ENCODE measurements at regions not wholly inside any gene's neighbourhood (a gene's known extent, or its start where the extent isn't known, plus 50 kb on each side); places are given as distances from the start of the nearest gene placed in this dataset.
"Not testable (repeated sequence)": the region's sequence is repeated elsewhere in the genome, so short reads cannot be mapped to it uniquely, and the experiment has no call there.

- TF ChIP-seq NFE2L1 (CRISPR knock-in tag; IDR thresholded peaks at IDR 0.05); ZNF219 (CRISPR knock-in tag; IDR thresholded peaks at IDR 0.05; ENCODE audit: borderline replicate concordance); ZBTB43 (CRISPR knock-in tag; IDR thresholded peaks at IDR 0.05); FOXK1 (CRISPR knock-in tag; IDR thresholded peaks at IDR 0.05); ZBTB21 (CRISPR knock-in tag; IDR thresholded peaks at IDR 0.05; ENCODE audit: borderline replicate concordance); EMX1 (CRISPR knock-in tag; IDR thresholded peaks at IDR 0.05); JAZF1 (CRISPR knock-in tag; IDR thresholded peaks at IDR 0.05): not testable (repeated sequence)
- TF ChIP-seq, protein P1, sequence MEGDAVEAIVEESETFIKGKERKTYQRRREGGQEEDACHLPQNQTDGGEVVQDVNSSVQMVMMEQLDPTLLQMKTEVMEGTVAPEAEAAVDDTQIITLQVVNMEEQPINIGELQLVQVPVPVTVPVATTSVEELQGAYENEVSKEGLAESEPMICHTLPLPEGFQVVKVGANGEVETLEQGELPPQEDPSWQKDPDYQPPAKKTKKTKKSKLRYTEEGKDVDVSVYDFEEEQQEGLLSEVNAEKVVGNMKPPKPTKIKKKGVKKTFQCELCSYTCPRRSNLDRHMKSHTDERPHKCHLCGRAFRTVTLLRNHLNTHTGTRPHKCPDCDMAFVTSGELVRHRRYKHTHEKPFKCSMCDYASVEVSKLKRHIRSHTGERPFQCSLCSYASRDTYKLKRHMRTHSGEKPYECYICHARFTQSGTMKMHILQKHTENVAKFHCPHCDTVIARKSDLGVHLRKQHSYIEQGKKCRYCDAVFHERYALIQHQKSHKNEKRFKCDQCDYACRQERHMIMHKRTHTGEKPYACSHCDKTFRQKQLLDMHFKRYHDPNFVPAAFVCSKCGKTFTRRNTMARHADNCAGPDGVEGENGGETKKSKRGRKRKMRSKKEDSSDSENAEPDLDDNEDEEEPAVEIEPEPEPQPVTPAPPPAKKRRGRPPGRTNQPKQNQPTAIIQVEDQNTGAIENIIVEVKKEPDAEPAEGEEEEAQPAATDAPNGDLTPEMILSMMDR (IDR thresholded peaks at IDR 0.05): not testable (repeated sequence)
These were observed 66.5 kb upstream of the IKBKE start for GRCh38 chr1:206403612-206404307.
